ENCODE measurements at regions not wholly inside any gene's neighbourhood (a gene's known extent, or its start where the extent isn't known, plus 50 kb on each side); places are given as distances from the start of the nearest gene placed in this dataset.

GRCh38 chr10:124146483-124146882 is 53.1 kb upstream of the CHST15 start:
- no peaks in the 10 kb centered on the region for H3K36me3 Mint-ChIP-seq (ENCODE audit: unreplicated experiment)
- H3K4me1 Mint-ChIP-seq (ENCODE audit: low read depth, unreplicated experiment), result peaks cover 15% of the 10 kb centered on the region
- H3K27me3 Mint-ChIP-seq (ENCODE audit: unreplicated experiment), result no peaks in the 10 kb centered on the region
- H3K27ac Mint-ChIP-seq (ENCODE audit: unreplicated experiment), result no peak overlapping the region
- H3K4me3 Mint-ChIP-seq (ENCODE audit: unreplicated experiment), result no peak overlapping the region
- TF ChIP-seq CTCF (IDR thresholded peaks at IDR 0.05; ENCODE audit: partially characterized antibody, unreplicated experiment), result no peak
- peaks cover 5% of the 10 kb centered on the region for H3K9me3 Mint-ChIP-seq (ENCODE audit: unreplicated experiment)
- no peak for DNase-seq

GRCh38 chr10:124145109-124145870 is 51.9 kb upstream of the CHST15 start:
- H3K27ac Mint-ChIP-seq (ENCODE audit: unreplicated experiment), result no peak overlapping the region
- DNase-seq, result no peak
- no peaks in the 10 kb centered on the region for H3K27me3 Mint-ChIP-seq (ENCODE audit: unreplicated experiment)
- no peaks in the 10 kb centered on the region for H3K36me3 Mint-ChIP-seq (ENCODE audit: unreplicated experiment)
- no peak for TF ChIP-seq CTCF (IDR thresholded peaks at IDR 0.05; ENCODE audit: partially characterized antibody, unreplicated experiment)
- peaks cover 4% of the 10 kb centered on the region for H3K9me3 Mint-ChIP-seq (ENCODE audit: unreplicated experiment)
- peaks cover 15% of the 10 kb centered on the region for H3K4me1 Mint-ChIP-seq (ENCODE audit: low read depth, unreplicated experiment)
- H3K4me3 Mint-ChIP-seq (ENCODE audit: unreplicated experiment), result no peak overlapping the region

GRCh38 chr10:124144536-124144935 is 51.1 kb upstream of the CHST15 start:
- TF ChIP-seq CTCF (IDR thresholded peaks at IDR 0.05; ENCODE audit: partially characterized antibody, unreplicated experiment), result no peak
- no peaks in the 10 kb centered on the region for H3K36me3 Mint-ChIP-seq (ENCODE audit: unreplicated experiment)
- H3K27ac Mint-ChIP-seq (ENCODE audit: unreplicated experiment), result no peak overlapping the region
- peaks cover 11% of the 10 kb centered on the region for H3K4me1 Mint-ChIP-seq (ENCODE audit: low read depth, unreplicated experiment)
- H3K9me3 Mint-ChIP-seq (ENCODE audit: unreplicated experiment), result peaks cover 2% of the 10 kb centered on the region
- DNase-seq, result no peak
- H3K27me3 Mint-ChIP-seq (ENCODE audit: unreplicated experiment), result no peaks in the 10 kb centered on the region
- H3K4me3 Mint-ChIP-seq (ENCODE audit: unreplicated experiment), result no peak overlapping the region

- Mint-ChIP-seq H3K4me1 (ENCODE audit: low read depth, unreplicated experiment) (peaks cover 3% of the 10 kb centered on the region), H3K27ac (ENCODE audit: unreplicated experiment) (no peak overlapping the region), H3K36me3 (ENCODE audit: unreplicated experiment) (no peaks in the 10 kb centered on the region), H3K27me3 (ENCODE audit: unreplicated experiment) (no peaks in the 10 kb centered on the region), H3K4me3 (ENCODE audit: unreplicated experiment) (no peak overlapping the region), H3K9me3 (ENCODE audit: unreplicated experiment) (peaks cover 2% of the 10 kb centered on the region)
- TF ChIP-seq CTCF (IDR thresholded peaks at IDR 0.05; ENCODE audit: partially characterized antibody, unreplicated experiment), result no peak
- no peak for DNase-seq
Observed at GRCh38 chr10:124143721-124144120, 50.3 kb upstream of the CHST15 start.
